ENCODE measurements at regions not wholly inside any gene's neighbourhood (a gene's known extent, or its start where the extent isn't known, plus 50 kb on each side); places are given as distances from the start of the nearest gene placed in this dataset.

- TF ChIP-seq POLR2AphosphoS5 (IDR thresholded peaks at IDR 0.05; ENCODE audit: low read depth) (no peak), CTCF (conservative IDR thresholded peaks at IDR 0.05; ENCODE audit: low read depth in 2 of 2) (no peak), CREB1 (CRISPR knock-in tag; IDR thresholded peaks at IDR 0.05; ENCODE audit: low read depth) (no peak), EZH2 (IDR thresholded peaks at IDR 0.05; ENCODE audit: low read depth, unreplicated experiment) (no peak), REST (IDR thresholded peaks at IDR 0.05; ENCODE audit: unreplicated experiment) (no peak)
These were observed 265.0 kb downstream of the NPHP4 start for GRCh38 chr1:5727191-5727590.
